Spleen (tissue), 11 donors: ENCODE measurements at regions not wholly inside any gene's neighbourhood (a gene's known extent, or its start where the extent isn't known, plus 50 kb on each side); places are given as distances from the start of the nearest gene placed in this dataset.

ENCODE experiments used
- DNase-seq: peaks from one replicate; pipeline ENCODE4 v3.0.0-alpha.2; 2020
- H3K27ac ChIP-seq, 8 donors: fragments of 200-600 bp; sonication (generic) in 7 of 8; 1 replicate in 4 of 8; 2 replicates in 4 of 8; pipeline versions ENCODE4 v1.5.0 to v1.8.0; 2016 to 2021; ENCODE audit warnings: inconsistent platforms in 4 of 8, mild to moderate bottlenecking in 4 of 8, moderate library complexity in 1 of 8
- H3K27me3 ChIP-seq, 7 donors: fragments of 200-600 bp; sonication (generic) in 6 of 7; replicated peaks in 1 of 7; 1 replicate in 4 of 7; 2 replicates in 3 of 7; pipeline versions ENCODE4 v1.5.0 to v1.8.0; 2016 to 2021; ENCODE audit warnings: inconsistent platforms in 3 of 7, mild to moderate bottlenecking in 1 of 7
- H3K36me3 ChIP-seq, 6 donors: fragments of 200-600 bp; sonication (generic) in 5 of 6; 1 replicate in 4 of 6; 2 replicates in 2 of 6; pipeline versions ENCODE4 v1.5.0 to v1.8.0; 2016 to 2021; ENCODE audit warnings: inconsistent platforms in 2 of 6
- H3K4me1 ChIP-seq, 6 donors: fragments of 200-600 bp; sonication (generic) in 5 of 6; 1 replicate in 3 of 6; 2 replicates in 3 of 6; pipeline versions ENCODE4 v1.5.0 to v1.8.0; 2016 to 2021; ENCODE audit warnings: inconsistent platforms in 3 of 6
- H3K4me3 ChIP-seq, 8 donors: fragments of 200-600 bp; sonication (generic) in 7 of 8; 1 replicate in 4 of 8; 2 replicates in 4 of 8; pipeline versions ENCODE4 v1.5.0 to v1.8.0; 2016 to 2021; ENCODE audit warnings: inconsistent platforms in 4 of 8, mild to moderate bottlenecking in 4 of 8, moderate library complexity in 2 of 8
- H3K9me3 ChIP-seq, 8 donors: fragments of 200-600 bp; sonication (generic) in 7 of 8; 1 replicate in 4 of 8; 2 replicates in 4 of 8; pipeline versions ENCODE4 v1.5.0 to v1.8.0; 2016 to 2021; ENCODE audit warnings: inconsistent platforms in 4 of 8
- CTCF ChIP-seq, 11 experiments: fragments of 200-600 bp in 7 of 11; fragments of 450-650 bp in 4 of 11; sonication (generic) in 4 of 11; IDR thresholded peaks in 8 of 11; conservative IDR thresholded peaks in 3 of 11; 1 replicate in 7 of 11; 2 replicates in 4 of 11; pipeline versions ENCODE4 v1.4.0 to v1.8.0; 2016 to 2021; ENCODE audit warnings: antibody characterized with exemption in 11 of 11, inconsistent platforms in 4 of 11, mild to moderate bottlenecking in 1 of 11
- POLR2A ChIP-seq, 3 donors: fragments of 450-650 bp; IDR thresholded peaks; one replicate each; pipeline ENCODE4 v1.5.1; 2017; ENCODE audit warnings: antibody characterized with exemption in 3 of 3, mild to moderate bottlenecking in 1 of 3
- POLR2AphosphoS5 ChIP-seq, 3 donors: sonication (generic); formaldehyde crosslinking; IDR thresholded peaks; one replicate each; pipeline ENCODE4 v1.5.1; 2017; ENCODE audit warnings: antibody characterized with exemption in 3 of 3
- WGBS, 5 donors: extraction: QIAGEN DNeasy Blood & Tissue Kit in 3 of 5; methylation state at CpG; one replicate each; pipeline versions ENCODE4 v1.1.5 to v1.1.7; 2013 to 2018; 5-methylcytosine and 5-hydroxymethylcytosine counted together
- intact Hi-C: fragments of 100-400 bp; cut with DNase I; formaldehyde crosslinking; loops from one replicate; pipeline ENCODE4 v1.15.0; 2023; ENCODE audit warnings: low total_unique reads
- donor health status: healthy with polysubstance abuse.
- donor health status: DM: no; HTN: no; CAD: no; lungs with moderate emphysema.
- donor health status: DM: no; HTN: no; CAD: no.
- donor health status: Bipolar disorder and iron deficiency.
- donor health status: healthy.
- donor health status: DM: no; HTN: no; CAD: no.
- donor health status: DM: yes; HTN: yes; CAD: no.

- Histone ChIP-seq H3K27ac (no peak overlapping the region), H3K36me3 (no peaks in the 10 kb centered on the region), H3K4me1 (no peaks in the 10 kb centered on the region), H3K27me3 (no peaks in the 10 kb centered on the region), H3K9me3 (no peaks in the 10 kb centered on the region), H3K4me3 (no peak overlapping the region)
- TF ChIP-seq POLR2A (IDR thresholded peaks at IDR 0.05) (no peak), POLR2AphosphoS5 (IDR thresholded peaks at IDR 0.05) (no peak), CTCF (IDR thresholded peaks at IDR 0.05 in 8 of 11, conservative IDR thresholded peaks at IDR 0.05 in 3 of 11) (no peak)
- DNase-seq: no peak
- 83 to 95% (median 91%) methylated on average over 2 of the region's 2 CpGs for WGBS, 5 donors
- intact Hi-C loops: no loop called here
These were observed 239.2 kb upstream of the FZD8 start for GRCh38 chr10:35881320-35881719.

- Histone ChIP-seq H3K27me3 (no peaks in the 10 kb centered on the region), H3K36me3 (no peaks in the 10 kb centered on the region), H3K27ac (no peak overlapping the region), H3K9me3 (peaks cover 0 to 14% (median 0%) of the 10 kb centered on the region in 8 donors), H3K4me3 (no peak overlapping the region), H3K4me1 (no peaks in the 10 kb centered on the region)
- no peak for DNase-seq
- no peak for TF ChIP-seq CTCF (IDR thresholded peaks at IDR 0.05 in 8 of 11, conservative IDR thresholded peaks at IDR 0.05 in 3 of 11)
- TF ChIP-seq POLR2A (IDR thresholded peaks at IDR 0.05): no peak
- no peak for TF ChIP-seq POLR2AphosphoS5 (IDR thresholded peaks at IDR 0.05)
- intact Hi-C loops: no loop called here
- 77 to 89% (median 86%) methylated on average over 4 of the region's 4 CpGs for WGBS, 5 donors
These were observed 234.2 kb upstream of the FZD8 start for GRCh38 chr10:35876248-35876647.

GRCh38 chr10:35875016-35875676 lies 233.1 kb upstream of the FZD8 start:
- TF ChIP-seq POLR2AphosphoS5 (IDR thresholded peaks at IDR 0.05) (no peak), CTCF (IDR thresholded peaks at IDR 0.05 in 8 of 11, conservative IDR thresholded peaks at IDR 0.05 in 3 of 11) (no peak), POLR2A (IDR thresholded peaks at IDR 0.05) (no peak)
- Histone ChIP-seq H3K36me3 (no peaks in the 10 kb centered on the region), H3K27me3 (no peaks in the 10 kb centered on the region), H3K4me1 (no peaks in the 10 kb centered on the region), H3K9me3 (peaks cover 0 to 14% (median 0%) of the 10 kb centered on the region in 8 donors), H3K4me3 (no peak overlapping the region), H3K27ac (no peak overlapping the region)
- intact Hi-C loops: no loop called here
- 63 to 77% (median 69%) methylated on average over 10 of the region's 10 CpGs for WGBS, 5 donors
- DNase-seq: no peak

GRCh38 chr10:35874311-35875015 lies 232.4 kb upstream of the FZD8 start:
- intact Hi-C loops: no loop called here
- no peak for TF ChIP-seq POLR2AphosphoS5 (IDR thresholded peaks at IDR 0.05)
- no peak for TF ChIP-seq CTCF (IDR thresholded peaks at IDR 0.05 in 8 of 11, conservative IDR thresholded peaks at IDR 0.05 in 3 of 11)
- TF ChIP-seq POLR2A (IDR thresholded peaks at IDR 0.05): no peak
- Histone ChIP-seq H3K9me3 (peaks cover 0 to 14% (median 0%) of the 10 kb centered on the region in 8 donors), H3K27ac (no peak overlapping the region), H3K36me3 (no peaks in the 10 kb centered on the region), H3K27me3 (no peaks in the 10 kb centered on the region), H3K4me1 (no peaks in the 10 kb centered on the region), H3K4me3 (no peak overlapping the region)
- DNase-seq: no peak
- WGBS, 5 donors: 69 to 87% (median 74%) methylated on average over 6 of the region's 6 CpGs
